PC-3 (cell line): ENCODE measurements at regions not wholly inside any gene's neighbourhood (a gene's known extent, or its start where the extent isn't known, plus 50 kb on each side); places are given as distances from the start of the nearest gene placed in this dataset.

Source experiments
- ATAC-seq: fragments of 200-7000 bp; cut with Tn5 transposase; 2 replicates; pipeline ENCODE4 v1.9.1; 2020; ENCODE audit warnings: mild to moderate bottlenecking, moderate library complexity
- BruUV-seq: library from RNA; stranded (reverse); fragments of 400-500 nt; replicated peaks from 2 replicates; lab custom pipeline; 2021; lab: Mats Ljungman, UMichigan
- CTCF ChIA-PET: fragments of 300-600 bp; sonication (Branson Sonifier 250); formaldehyde crosslinking; loops from one replicate; lab custom pipeline; 2022; ENCODE audit warnings: antibody characterized with exemption; lab: Charles Lee
- POLR2A ChIA-PET: fragments of 300-600 bp; sonication (Branson Sonifier 250); formaldehyde crosslinking; loops from one replicate; lab custom pipeline; 2022; ENCODE audit warnings: antibody characterized with exemption; ENCODE audit not compliant: unreplicated experiment; lab: Charles Lee
- DNase-seq: peaks from one replicate; pipeline ENCODE4 v3.0.0-alpha.2; 2015
- H2AFZ ChIP-seq: fragments of 300-600 bp; sonication (generic); 2 replicates; pipeline ENCODE4 v1.6.0; 2016; ENCODE audit warnings: antibody characterized with exemption, low read length
- H3F3A ChIP-seq: fragments of 300-600 bp; sonication (generic); one replicate; pipeline ENCODE4 v1.6.0; 2017; ENCODE audit warnings: antibody characterized with exemption, low read length, control low read depth, mild to moderate bottlenecking; ENCODE audit not compliant: unreplicated experiment
- H3K27ac ChIP-seq: fragments of 300-600 bp; sonication (generic); 2 replicates; pipeline ENCODE4 v1.5.1; 2016; ENCODE audit warnings: mild to moderate bottlenecking, low read length
- H3K27me3 ChIP-seq: fragments of 300-600 bp; sonication (generic); 2 replicates; pipeline ENCODE4 v1.6.1; 2016; ENCODE audit warnings: low read length, mixed read lengths
- H3K36me3 ChIP-seq: fragments of 300-600 bp; sonication (generic); 2 replicates; pipeline ENCODE4 v1.6.1; 2016; ENCODE audit warnings: low read depth, mixed run types, low read length, mixed read lengths
- H3K4me1 ChIP-seq: fragments of 300-600 bp; sonication (generic); 2 replicates; pipeline ENCODE4 v1.5.1; 2016; ENCODE audit warnings: low read length; ENCODE audit not compliant: insufficient read depth
- H3K4me2 ChIP-seq: fragments of 300-600 bp; sonication (generic); 2 replicates; pipeline ENCODE4 v1.6.0; 2016; ENCODE audit warnings: low read length
- H3K4me3 ChIP-seq: fragments of 300-600 bp; sonication (generic); 2 replicates; pipeline ENCODE4 v1.5.1; 2016; ENCODE audit warnings: mild to moderate bottlenecking, low read length, mixed read lengths
- H3K79me2 ChIP-seq: fragments of 300-600 bp; sonication (generic); 2 replicates; pipeline ENCODE4 v1.6.1; 2017; ENCODE audit warnings: low read length, mixed read lengths
- H3K9ac ChIP-seq: fragments of 300-600 bp; sonication (generic); 2 replicates; pipeline ENCODE4 v1.6.0; 2016; ENCODE audit warnings: mild to moderate bottlenecking, low read length
- H3K9me2 ChIP-seq: fragments of 300-600 bp; sonication (generic); replicated peaks from 2 replicates; pipeline ENCODE4 v1.6.1; 2016; ENCODE audit warnings: mixed run types, low read length, mixed read lengths
- H3K9me3 ChIP-seq: fragments of 300-600 bp; sonication (generic); 2 replicates; pipeline ENCODE4 v1.6.1; 2016; ENCODE audit warnings: low read length, mixed read lengths
- H4K20me1 ChIP-seq: fragments of 300-600 bp; sonication (generic); 2 replicates; pipeline ENCODE4 v1.6.1; 2016; ENCODE audit warnings: low read length, mixed read lengths
- EZH2 ChIP-seq: fragments of 300-600 bp; sonication (generic); IDR thresholded peaks from one replicate; pipeline ENCODE4 v1.6.1; 2017; ENCODE audit warnings: antibody characterized with exemption, mild to moderate bottlenecking, low read length; ENCODE audit not compliant: unreplicated experiment
- EZH2phosphoT487 ChIP-seq: fragments of 300-600 bp; sonication (generic); IDR thresholded peaks from 2 replicates; pipeline ENCODE4 v1.6.1; 2018; ENCODE audit warnings: mild to moderate bottlenecking, antibody characterized with exemption, low read length, borderline replicate concordance
- intact Hi-C: fragments of 100-400 bp; cut with micrococcal nuclease; formaldehyde crosslinking; loops from 2 replicates; pipeline ENCODE4 v1.9.0; 2023
- TF ChIP-seq, protein P1 (sequence below): fragments of 300-600 bp; sonication (generic); conservative IDR thresholded peaks from 2 replicates; pipeline ENCODE4 v1.5.1; 2017; ENCODE audit warnings: antibody characterized with exemption, low read depth, mild to moderate bottlenecking, low read length

DNA sequence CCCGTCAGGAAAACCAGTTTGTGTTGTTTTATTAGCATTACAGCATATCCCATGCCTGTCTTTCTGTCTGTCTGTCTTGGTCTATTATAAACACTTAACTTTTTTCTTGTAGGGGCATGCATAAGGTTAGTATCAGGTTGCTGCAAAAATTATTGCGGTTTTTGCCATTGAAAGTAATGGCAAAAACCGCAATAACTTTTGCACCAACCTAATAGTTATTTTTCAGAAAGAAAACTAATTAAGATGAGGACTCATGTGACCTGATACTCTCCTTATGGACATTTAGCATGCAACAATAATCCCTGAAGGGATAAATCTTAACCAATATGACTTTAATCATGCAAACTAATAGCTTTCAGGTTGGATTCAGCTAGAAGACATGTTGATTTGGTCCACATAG is 326.7 kb upstream of the SUCLG2 start:
- no peak overlapping the region for H3K27ac ChIP-seq
- no peaks in the 10 kb centered on the region for H3K79me2 ChIP-seq
- CTCF ChIA-PET, result no interaction called here

DNA sequence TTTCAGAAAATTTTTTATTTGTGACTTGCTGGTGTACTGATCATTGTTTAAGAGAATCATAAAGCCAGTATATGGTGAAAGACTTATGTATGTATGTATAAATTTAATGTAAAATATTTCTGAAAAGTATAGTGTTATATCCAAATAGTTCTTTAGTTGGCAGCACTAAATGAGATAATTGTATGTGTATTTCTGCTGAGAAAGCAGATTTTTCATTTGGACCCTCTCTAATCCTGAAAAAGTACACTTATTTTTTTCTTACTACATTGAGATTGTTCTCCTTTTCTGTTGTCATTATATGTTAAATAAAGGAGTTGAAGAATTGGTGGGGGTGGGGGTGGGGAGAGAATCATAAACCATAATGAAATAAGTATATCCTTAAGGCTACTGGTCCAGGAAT is 324.9 kb upstream of the SUCLG2 start:
- intact Hi-C loops, result no loop called here

More for the DNA sequence above, 326.7 kb upstream of the SUCLG2 start:
- no peaks in the 10 kb centered on the region for H3K9me2 ChIP-seq
- no peaks in the 10 kb centered on the region for H4K20me1 ChIP-seq
- H3K4me3 ChIP-seq, result no peak overlapping the region
- no peak overlapping the region for H3K9ac ChIP-seq
- no peaks in the 10 kb centered on the region for H3K27me3 ChIP-seq
- POLR2A ChIA-PET, result no interaction called here
- H3F3A ChIP-seq, result no peaks in the 10 kb centered on the region
- TF ChIP-seq, protein P1, sequence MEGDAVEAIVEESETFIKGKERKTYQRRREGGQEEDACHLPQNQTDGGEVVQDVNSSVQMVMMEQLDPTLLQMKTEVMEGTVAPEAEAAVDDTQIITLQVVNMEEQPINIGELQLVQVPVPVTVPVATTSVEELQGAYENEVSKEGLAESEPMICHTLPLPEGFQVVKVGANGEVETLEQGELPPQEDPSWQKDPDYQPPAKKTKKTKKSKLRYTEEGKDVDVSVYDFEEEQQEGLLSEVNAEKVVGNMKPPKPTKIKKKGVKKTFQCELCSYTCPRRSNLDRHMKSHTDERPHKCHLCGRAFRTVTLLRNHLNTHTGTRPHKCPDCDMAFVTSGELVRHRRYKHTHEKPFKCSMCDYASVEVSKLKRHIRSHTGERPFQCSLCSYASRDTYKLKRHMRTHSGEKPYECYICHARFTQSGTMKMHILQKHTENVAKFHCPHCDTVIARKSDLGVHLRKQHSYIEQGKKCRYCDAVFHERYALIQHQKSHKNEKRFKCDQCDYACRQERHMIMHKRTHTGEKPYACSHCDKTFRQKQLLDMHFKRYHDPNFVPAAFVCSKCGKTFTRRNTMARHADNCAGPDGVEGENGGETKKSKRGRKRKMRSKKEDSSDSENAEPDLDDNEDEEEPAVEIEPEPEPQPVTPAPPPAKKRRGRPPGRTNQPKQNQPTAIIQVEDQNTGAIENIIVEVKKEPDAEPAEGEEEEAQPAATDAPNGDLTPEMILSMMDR, result no peak
- TF ChIP-seq EZH2 (no peak), EZH2phosphoT487 (no peak)
- no peak for DNase-seq
- no peak for ATAC-seq
- no peak overlapping the region for H2AFZ ChIP-seq
- no peak overlapping the region for H3K4me2 ChIP-seq
- no peaks in the 10 kb centered on the region for H3K9me3 ChIP-seq
- H3K4me1 ChIP-seq, result no peaks in the 10 kb centered on the region
- intact Hi-C loops, result no loop called here
- no TSS peak for BruUV-seq
- no peaks in the 10 kb centered on the region for H3K36me3 ChIP-seq

DNA sequence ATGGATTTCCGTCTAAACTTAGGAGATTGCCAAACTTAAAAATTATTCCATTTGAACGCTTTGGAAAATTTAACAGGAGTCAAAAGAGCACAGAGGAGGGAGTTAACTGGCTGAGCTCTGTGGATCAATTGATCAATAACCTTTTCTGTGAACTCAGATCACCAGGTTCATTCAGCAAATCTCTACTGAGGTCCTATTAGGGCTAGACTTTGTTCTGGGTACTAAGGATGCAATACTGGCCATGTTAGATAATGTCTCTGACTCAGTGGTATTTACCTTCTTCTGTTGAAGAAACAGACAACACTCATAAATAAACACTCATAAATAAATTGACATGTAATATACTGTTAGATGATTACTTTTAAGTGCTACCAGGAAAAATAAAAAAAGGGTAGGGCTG is 323.4 kb upstream of the SUCLG2 start:
- H2AFZ ChIP-seq, result no peak overlapping the region
- ChIA-PET POLR2A (no interaction called here), CTCF (no interaction called here)
- no peaks in the 10 kb centered on the region for H3K79me2 ChIP-seq
- H3K4me3 ChIP-seq, result no peak overlapping the region
- no peaks in the 10 kb centered on the region for H3K36me3 ChIP-seq
- no peaks in the 10 kb centered on the region for H3K9me3 ChIP-seq
- H3K9me2 ChIP-seq, result no peaks in the 10 kb centered on the region
- no peaks in the 10 kb centered on the region for H4K20me1 ChIP-seq
- no peaks in the 10 kb centered on the region for H3K27me3 ChIP-seq
- H3K27ac ChIP-seq, result no peak overlapping the region
- no peaks in the 10 kb centered on the region for H3F3A ChIP-seq
- TF ChIP-seq EZH2phosphoT487 (no peak), EZH2 (no peak)
- TF ChIP-seq, protein P1, result no peak
- ATAC-seq, result no peak
- intact Hi-C loops, result no loop called here
- H3K4me2 ChIP-seq, result no peak overlapping the region
- no peak overlapping the region for H3K9ac ChIP-seq
- no peaks in the 10 kb centered on the region for H3K4me1 ChIP-seq
- DNase-seq, result no peak
- no TSS peak for BruUV-seq

More for the DNA sequence above, 324.9 kb upstream of the SUCLG2 start:
- no peaks in the 10 kb centered on the region for H3K9me3 ChIP-seq
- TF ChIP-seq, protein P1, result no peak
- TF ChIP-seq EZH2phosphoT487 (no peak), EZH2 (no peak)
- H3K9me2 ChIP-seq, result no peaks in the 10 kb centered on the region
- POLR2A ChIA-PET, result no interaction called here
- H3K4me3 ChIP-seq, result no peak overlapping the region
- CTCF ChIA-PET, result no interaction called here
- no peaks in the 10 kb centered on the region for H3K79me2 ChIP-seq
- H3K9ac ChIP-seq, result no peak overlapping the region
- ATAC-seq (no peak), DNase-seq (no peak)
- H3K4me2 ChIP-seq, result no peak overlapping the region
- H3K4me1 ChIP-seq, result no peaks in the 10 kb centered on the region
- no TSS peak for BruUV-seq
- H3K36me3 ChIP-seq, result no peaks in the 10 kb centered on the region
- no peaks in the 10 kb centered on the region for H3F3A ChIP-seq
- no peaks in the 10 kb centered on the region for H3K27me3 ChIP-seq
- no peaks in the 10 kb centered on the region for H4K20me1 ChIP-seq
- H2AFZ ChIP-seq, result no peak overlapping the region
- H3K27ac ChIP-seq, result no peak overlapping the region
